Fibroblast of lung (primary cell): ENCODE measurements at regions not wholly inside any gene's neighbourhood (a gene's known extent, or its start where the extent isn't known, plus 50 kb on each side); places are given as distances from the start of the nearest gene placed in this dataset.

Experiments used
- DNase-seq, 2 donors: peaks; one replicate each; pipeline versions ENCODE4 v3.0.0 to v3.0.0-alpha.2; 2010; ENCODE audit warnings: low read depth in 2 of 2
- H2AFZ ChIP-seq: 2 replicates; pipeline ENCODE4 v1.5.1; 2012; ENCODE audit warnings: low read length, control low read depth, inconsistent platforms
- H3K27ac ChIP-seq: 2 replicates; pipeline ENCODE4 v1.5.1; 2011; ENCODE audit warnings: low read length, control low read depth; ENCODE audit not compliant: insufficient read depth
- H3K27me3 ChIP-seq: 2 replicates; pipeline ENCODE4 v1.5.1; 2011; ENCODE audit warnings: mild to moderate bottlenecking, low read length; ENCODE audit not compliant: control insufficient read depth, insufficient read depth
- H3K36me3 ChIP-seq: 2 replicates; pipeline ENCODE4 v1.5.1; 2011; ENCODE audit warnings: low read length; ENCODE audit not compliant: control insufficient read depth, insufficient read depth
- H3K4me1 ChIP-seq: 2 replicates; pipeline ENCODE4 v1.5.1; 2011; ENCODE audit warnings: low read length; ENCODE audit not compliant: control insufficient read depth, insufficient read depth; ENCODE audit errors: extremely low read depth
- H3K4me2 ChIP-seq: 2 replicates; pipeline ENCODE4 v1.5.1; 2011; ENCODE audit warnings: low read length, control low read depth; ENCODE audit not compliant: insufficient read depth; ENCODE audit errors: extremely low read depth
- H3K4me3 ChIP-seq, 4 experiments: fragments of 200-600 bp in 1 of 4; sonication (generic) in 1 of 4; replicated peaks in 1 of 4; 2 replicates each; pipeline ENCODE4 v1.5.1; 2011 to 2016; ENCODE audit warnings: low read length in 4 of 4, low read depth in 3 of 4, mild to moderate bottlenecking in 3 of 4, control low read depth in 2 of 4, inconsistent platforms in 1 of 4, mixed read lengths in 1 of 4; ENCODE audit not compliant: insufficient read depth in 1 of 4; ENCODE audit errors: control extremely low read depth in 1 of 4
- H3K79me2 ChIP-seq: 2 replicates; pipeline ENCODE4 v1.5.1; 2012; ENCODE audit warnings: mild to moderate bottlenecking, low read length, inconsistent platforms; ENCODE audit not compliant: control insufficient read depth, insufficient read depth
- H3K9ac ChIP-seq: 2 replicates; pipeline ENCODE4 v1.5.1; 2011; ENCODE audit warnings: mild to moderate bottlenecking, low read length, control low read depth; ENCODE audit not compliant: insufficient read depth
- H3K9me3 ChIP-seq: 2 replicates; pipeline ENCODE4 v1.5.1; 2012; ENCODE audit warnings: low read depth, low read length; ENCODE audit not compliant: control insufficient read depth, insufficient read depth
- H4K20me1 ChIP-seq: 2 replicates; pipeline ENCODE4 v1.5.1; 2011; ENCODE audit warnings: low read length; ENCODE audit not compliant: control insufficient read depth, insufficient read depth; ENCODE audit errors: extremely low read depth
- CTCF ChIP-seq, 2 donors: IDR thresholded peaks in 1 of 2; conservative IDR thresholded peaks in 1 of 2; 1 replicate in 1 of 2; 2 replicates in 1 of 2; pipeline ENCODE4 v1.5.1; 2011 to 2012; ENCODE audit warnings: low read length in 2 of 2, control low read depth in 1 of 2, inconsistent platforms in 1 of 2, low read depth in 1 of 2, mild to moderate bottlenecking in 1 of 2
- EZH2 ChIP-seq: IDR thresholded peaks from 2 replicates; pipeline ENCODE4 v1.5.1; 2012; ENCODE audit warnings: low read length, control low read depth, mild to moderate bottlenecking; ENCODE audit errors: missing control alignments

DNA sequence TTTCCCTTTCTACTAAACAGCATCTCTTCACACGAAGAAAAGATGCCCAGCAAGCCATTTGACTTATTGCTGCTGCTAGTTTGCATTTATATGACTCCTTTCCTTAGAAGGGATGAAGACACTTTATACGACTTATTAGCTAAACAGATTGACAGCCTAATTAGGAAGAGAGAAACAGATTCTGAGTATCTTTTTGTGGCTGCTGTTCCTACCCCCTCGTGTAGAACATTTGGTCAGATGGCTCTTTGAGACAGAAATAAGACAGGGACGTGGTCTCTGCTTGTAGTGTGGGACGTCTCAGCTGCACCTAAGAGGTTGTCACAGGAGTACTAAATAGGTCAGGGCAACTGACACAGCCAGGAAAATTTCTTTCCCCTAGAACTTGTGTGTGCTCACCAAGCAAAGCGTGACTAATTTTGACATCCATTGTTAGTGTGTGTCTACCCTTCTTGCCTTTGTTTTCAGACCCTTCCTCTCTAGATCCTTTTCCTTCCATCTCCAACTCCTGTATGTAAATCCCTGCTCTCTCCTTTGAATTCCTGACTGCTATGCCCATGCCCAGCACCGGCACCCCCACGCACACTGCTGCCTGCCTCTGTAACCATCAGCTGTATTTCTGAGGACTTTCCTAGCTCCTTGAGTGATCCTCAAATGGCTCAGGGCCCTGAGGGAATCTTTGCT, 83.2 kb downstream of the DAD1 start:
- Histone ChIP-seq H3K4me2 (no peak overlapping the region), H3K27me3 (no peaks in the 10 kb centered on the region), H3K27ac (no peak overlapping the region), H2AFZ (no peak overlapping the region), H3K79me2 (no peaks in the 10 kb centered on the region), H3K4me3 (no peak overlapping the region), H3K9ac (no peak overlapping the region), H3K9me3 (no peaks in the 10 kb centered on the region), H3K4me1 (no peaks in the 10 kb centered on the region), H4K20me1 (peaks cover 2% of the 10 kb centered on the region), H3K36me3 (no peaks in the 10 kb centered on the region)
- no peak for TF ChIP-seq CTCF (conservative IDR thresholded peaks at IDR 0.05 in 1 of 2, IDR thresholded peaks at IDR 0.05 in 1 of 2; ENCODE audit: low read depth in 1 of 2, low read length in 2 of 2)
- no peak for TF ChIP-seq EZH2
- no peak for DNase-seq

GRCh38 chr14:22505309-22505696, 83.7 kb downstream of the DAD1 start:
- Histone ChIP-seq H3K79me2 (no peaks in the 10 kb centered on the region), H3K36me3 (no peaks in the 10 kb centered on the region), H3K9me3 (no peaks in the 10 kb centered on the region), H2AFZ (no peak overlapping the region), H3K27me3 (no peaks in the 10 kb centered on the region), H3K4me1 (no peaks in the 10 kb centered on the region), H3K9ac (no peak overlapping the region), H3K4me3 (no peak overlapping the region), H4K20me1 (no peaks in the 10 kb centered on the region), H3K4me2 (no peak overlapping the region), H3K27ac (no peak overlapping the region)
- DNase-seq, result no peak
- TF ChIP-seq CTCF (conservative IDR thresholded peaks at IDR 0.05 in 1 of 2, IDR thresholded peaks at IDR 0.05 in 1 of 2; ENCODE audit: low read depth in 1 of 2, low read length in 2 of 2), result no peak
- TF ChIP-seq EZH2, result no peak

- Histone ChIP-seq H3K79me2 (no peaks in the 10 kb centered on the region), H3K4me2 (no peak overlapping the region), H3K36me3 (no peaks in the 10 kb centered on the region), H3K27ac (no peak overlapping the region), H3K4me3 (no peak overlapping the region), H2AFZ (no peak overlapping the region), H3K27me3 (no peaks in the 10 kb centered on the region), H3K4me1 (no peaks in the 10 kb centered on the region), H4K20me1 (no peaks in the 10 kb centered on the region), H3K9ac (no peak overlapping the region), H3K9me3 (no peaks in the 10 kb centered on the region)
- no peak for DNase-seq
- TF ChIP-seq CTCF (conservative IDR thresholded peaks at IDR 0.05 in 1 of 2, IDR thresholded peaks at IDR 0.05 in 1 of 2; ENCODE audit: low read depth in 1 of 2, low read length in 2 of 2) (no peak), EZH2 (no peak)
These were observed 86.5 kb downstream of the DAD1 start for GRCh38 chr14:22502551-22502950.
